ENCODE measurements at regions not wholly inside any gene's neighbourhood (a gene's known extent, or its start where the extent isn't known, plus 50 kb on each side); places are given as distances from the start of the nearest gene placed in this dataset.

GRCh38 chr1:169015464-169015863, 91.0 kb upstream of the ATP1B1 start:
- in situ Hi-C loops (cut with MboI; ENCODE audit: low sequenced_read_pairs, unreplicated experiment): no loop called here
- no peak for TF ChIP-seq CTCF (IDR thresholded peaks at IDR 0.05; ENCODE audit: borderline replicate concordance, control extremely low read depth, extremely low read depth, insufficient read depth, missing control alignments)
- DNase-seq (ENCODE audit: low spot score): no peak

- no peak for TF ChIP-seq CTCF (IDR thresholded peaks at IDR 0.05; ENCODE audit: borderline replicate concordance, control extremely low read depth, extremely low read depth, insufficient read depth, missing control alignments)
- in situ Hi-C loops (cut with MboI; ENCODE audit: low sequenced_read_pairs, unreplicated experiment): no loop called here
- DNase-seq (ENCODE audit: low spot score): no peak
These were observed 87.7 kb upstream of the ATP1B1 start for GRCh38 chr1:169018751-169019150.

- no peak for TF ChIP-seq CTCF (IDR thresholded peaks at IDR 0.05; ENCODE audit: borderline replicate concordance, control extremely low read depth, extremely low read depth, insufficient read depth, missing control alignments)
- in situ Hi-C loops (cut with MboI; ENCODE audit: low sequenced_read_pairs, unreplicated experiment): no loop called here
- no peak for DNase-seq (ENCODE audit: low spot score)
These were observed 87.0 kb upstream of the ATP1B1 start for GRCh38 chr1:169019419-169020058.

GRCh38 chr1:169020684-169021083, 85.8 kb upstream of the ATP1B1 start:
- in situ Hi-C loops (cut with MboI; ENCODE audit: low sequenced_read_pairs, unreplicated experiment): no loop called here
- DNase-seq (ENCODE audit: low spot score): no peak
- TF ChIP-seq CTCF (IDR thresholded peaks at IDR 0.05; ENCODE audit: borderline replicate concordance, control extremely low read depth, extremely low read depth, insufficient read depth, missing control alignments): no peak

GRCh38 chr1:169022648-169023047, 83.8 kb upstream of the ATP1B1 start:
- DNase-seq (ENCODE audit: low spot score): no peak
- no peak for TF ChIP-seq CTCF (IDR thresholded peaks at IDR 0.05; ENCODE audit: borderline replicate concordance, control extremely low read depth, extremely low read depth, insufficient read depth, missing control alignments)
- in situ Hi-C loops (cut with MboI; ENCODE audit: low sequenced_read_pairs, unreplicated experiment): no loop called here

- TF ChIP-seq CTCF (IDR thresholded peaks at IDR 0.05; ENCODE audit: borderline replicate concordance, control extremely low read depth, extremely low read depth, insufficient read depth, missing control alignments): no peak
- no peak for DNase-seq (ENCODE audit: low spot score)
- in situ Hi-C loops (cut with MboI; ENCODE audit: low sequenced_read_pairs, unreplicated experiment): no loop called here
These were observed 82.2 kb upstream of the ATP1B1 start for GRCh38 chr1:169024255-169024654.
